ENCODE measurements at regions not wholly inside any gene's neighbourhood (a gene's known extent, or its start where the extent isn't known, plus 50 kb on each side); places are given as distances from the start of the nearest gene placed in this dataset.
"Not testable (repeated sequence)": the region's sequence is repeated elsewhere in the genome, so short reads cannot be mapped to it uniquely, and the experiment has no call there.

DNA sequence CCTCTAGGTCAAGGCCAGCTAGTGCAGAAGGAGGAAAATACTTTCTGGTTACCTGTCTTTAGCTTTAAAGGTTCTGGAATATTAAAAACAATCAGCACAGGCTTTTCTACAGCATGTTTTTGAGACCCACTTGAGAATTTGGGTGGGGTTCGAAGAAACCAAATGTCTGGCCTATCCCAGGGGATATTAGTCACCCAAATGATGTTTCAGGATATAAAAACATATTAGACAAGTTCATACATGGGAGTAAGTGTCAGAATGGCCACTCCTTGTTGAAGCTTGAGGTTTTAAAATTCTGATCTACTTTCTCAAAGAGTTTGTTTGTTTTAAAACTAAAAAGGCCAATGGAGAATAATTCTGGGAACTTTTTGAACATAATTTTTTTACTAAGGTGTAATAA, 158.6 kb upstream of the DLX2 start:
- TF ChIP-seq, protein P1, sequence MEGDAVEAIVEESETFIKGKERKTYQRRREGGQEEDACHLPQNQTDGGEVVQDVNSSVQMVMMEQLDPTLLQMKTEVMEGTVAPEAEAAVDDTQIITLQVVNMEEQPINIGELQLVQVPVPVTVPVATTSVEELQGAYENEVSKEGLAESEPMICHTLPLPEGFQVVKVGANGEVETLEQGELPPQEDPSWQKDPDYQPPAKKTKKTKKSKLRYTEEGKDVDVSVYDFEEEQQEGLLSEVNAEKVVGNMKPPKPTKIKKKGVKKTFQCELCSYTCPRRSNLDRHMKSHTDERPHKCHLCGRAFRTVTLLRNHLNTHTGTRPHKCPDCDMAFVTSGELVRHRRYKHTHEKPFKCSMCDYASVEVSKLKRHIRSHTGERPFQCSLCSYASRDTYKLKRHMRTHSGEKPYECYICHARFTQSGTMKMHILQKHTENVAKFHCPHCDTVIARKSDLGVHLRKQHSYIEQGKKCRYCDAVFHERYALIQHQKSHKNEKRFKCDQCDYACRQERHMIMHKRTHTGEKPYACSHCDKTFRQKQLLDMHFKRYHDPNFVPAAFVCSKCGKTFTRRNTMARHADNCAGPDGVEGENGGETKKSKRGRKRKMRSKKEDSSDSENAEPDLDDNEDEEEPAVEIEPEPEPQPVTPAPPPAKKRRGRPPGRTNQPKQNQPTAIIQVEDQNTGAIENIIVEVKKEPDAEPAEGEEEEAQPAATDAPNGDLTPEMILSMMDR (IDR thresholded peaks at IDR 0.05; ENCODE audit: insufficient read depth, low read depth, low read length), result no peak
- H3K4me3 ChIP-seq (ENCODE audit: low read depth, low read length), result no peak overlapping the region
- no peak for DNase-seq (ENCODE audit: low read depth)

DNA sequence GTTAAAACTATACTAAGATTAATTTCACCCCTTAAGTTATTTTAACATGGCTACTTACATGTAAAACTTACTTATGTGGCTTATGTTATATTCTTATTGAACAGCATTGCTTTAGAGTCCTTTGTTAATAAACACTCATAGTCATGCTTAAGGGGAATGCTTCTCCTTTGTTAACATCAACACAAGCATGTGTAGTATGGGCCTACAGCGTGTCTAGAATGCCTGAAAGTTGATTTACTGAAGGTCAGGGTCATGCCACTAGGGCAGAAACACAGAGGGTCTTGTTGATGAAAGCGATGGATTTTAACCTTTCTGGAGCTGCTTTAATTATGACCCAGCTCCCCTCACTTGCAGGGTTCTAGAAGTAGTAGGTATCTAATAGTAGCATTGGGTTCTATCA, 159.8 kb upstream of the DLX2 start:
- no peak overlapping the region for H3K4me3 ChIP-seq (ENCODE audit: low read depth, low read length)
- no peak for DNase-seq (ENCODE audit: low read depth)
- TF ChIP-seq, protein P1 (IDR thresholded peaks at IDR 0.05; ENCODE audit: insufficient read depth, low read depth, low read length), result no peak

DNA sequence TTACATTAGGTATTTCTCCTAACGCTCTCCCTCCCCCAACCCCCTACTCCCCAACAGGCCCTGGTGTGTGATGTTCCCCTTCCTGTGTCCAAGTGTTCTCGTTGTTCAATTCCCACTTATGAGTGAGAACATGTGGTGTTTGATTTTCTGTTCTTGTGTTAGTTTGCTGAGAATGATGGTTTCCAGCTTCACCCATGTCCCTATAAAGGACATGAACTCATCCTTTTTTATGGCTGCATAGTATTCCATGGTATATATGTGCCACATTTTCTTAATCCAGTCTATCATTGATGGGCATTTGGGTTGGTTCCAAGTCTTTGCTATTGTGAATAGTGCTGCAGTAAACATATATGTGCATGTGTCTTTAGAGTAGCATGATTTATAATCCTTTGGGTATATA, 162.1 kb upstream of the DLX2 start:
- not testable (repeated sequence) for H3K4me3 ChIP-seq (ENCODE audit: low read depth, low read length); DNase-seq (ENCODE audit: low read depth)

DNA sequence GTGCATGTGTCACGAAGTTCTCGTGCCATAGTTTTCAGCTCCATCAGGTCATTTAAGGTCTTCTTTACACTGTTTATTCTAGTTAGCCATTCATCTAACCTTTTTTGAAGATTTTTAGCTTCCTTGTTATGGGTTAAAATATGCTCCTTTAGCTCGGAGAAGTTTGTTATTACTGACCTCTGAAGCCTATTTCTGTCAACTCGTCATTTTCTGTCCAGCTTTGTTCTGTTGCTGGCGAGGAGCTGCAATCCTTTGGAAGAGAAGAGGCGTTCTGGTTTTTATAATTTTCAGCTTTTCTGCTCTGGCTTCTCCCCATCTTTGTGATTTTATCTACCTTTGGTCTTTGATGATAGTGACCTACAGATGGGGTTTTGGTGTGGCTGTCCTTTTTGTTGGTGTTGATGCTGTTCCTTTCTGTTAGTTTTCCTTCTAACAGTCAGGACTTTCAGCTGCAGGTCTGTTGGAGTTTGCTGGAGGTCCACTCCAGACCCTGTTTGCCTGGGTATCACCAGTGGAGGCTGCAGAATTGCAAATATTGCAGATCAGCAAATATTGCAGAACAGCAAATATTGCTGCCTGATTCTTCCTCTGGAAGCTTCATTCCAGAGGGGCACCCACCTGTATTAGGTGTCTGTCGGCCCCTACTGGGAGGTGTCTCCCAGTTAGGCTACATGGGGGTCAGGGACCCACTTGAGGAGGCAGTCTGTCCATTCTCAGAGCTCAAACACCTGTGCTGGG, 157.7 kb upstream of the ITGA6 start:
- DNase-seq (ENCODE audit: low read depth); H3K4me3 ChIP-seq (ENCODE audit: low read depth, low read length): not testable (repeated sequence)

DNA sequence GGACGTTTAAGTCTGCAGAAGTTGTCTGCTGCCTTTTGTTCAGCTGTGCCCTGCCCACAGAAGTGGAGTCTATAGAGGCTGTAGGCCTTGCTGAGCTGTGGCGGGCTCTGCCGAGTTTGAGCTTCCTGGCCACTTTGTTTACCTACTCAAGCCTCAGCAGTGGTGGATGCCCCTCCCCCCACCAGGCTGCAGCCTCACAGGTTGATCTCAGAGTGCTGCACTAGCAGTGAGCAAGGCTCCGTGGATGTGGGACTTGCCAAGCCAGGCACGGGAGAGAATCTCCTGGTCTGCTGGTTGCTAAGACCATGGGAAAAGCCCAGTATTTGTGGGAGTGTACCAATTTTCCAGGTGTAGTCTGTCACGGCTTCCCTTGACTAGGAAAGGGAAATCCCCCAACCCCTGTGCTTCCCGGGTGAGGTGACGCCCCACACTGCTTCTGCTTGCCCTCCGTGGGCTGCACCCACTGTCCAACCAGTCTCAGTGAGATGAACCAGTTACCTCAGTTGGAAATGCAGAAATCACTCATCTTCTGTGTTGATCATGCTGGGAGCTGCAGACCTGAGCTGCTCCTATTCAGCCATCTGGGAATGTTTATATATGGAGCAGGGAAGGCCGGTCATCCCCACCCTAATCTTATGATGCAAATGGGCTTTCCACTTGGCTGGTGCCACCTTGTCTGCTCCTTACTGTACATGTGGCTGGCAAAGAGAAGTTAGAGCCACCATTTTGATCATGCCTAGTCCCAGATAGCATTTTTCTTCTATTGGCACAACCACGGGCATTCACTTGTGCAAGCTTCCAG, 156.9 kb upstream of the ITGA6 start:
- no peak for DNase-seq (ENCODE audit: low read depth)
- H3K4me3 ChIP-seq (ENCODE audit: low read depth, low read length), result no peak overlapping the region
- TF ChIP-seq, protein P1 (IDR thresholded peaks at IDR 0.05; ENCODE audit: insufficient read depth, low read depth, low read length), result no peak

DNA sequence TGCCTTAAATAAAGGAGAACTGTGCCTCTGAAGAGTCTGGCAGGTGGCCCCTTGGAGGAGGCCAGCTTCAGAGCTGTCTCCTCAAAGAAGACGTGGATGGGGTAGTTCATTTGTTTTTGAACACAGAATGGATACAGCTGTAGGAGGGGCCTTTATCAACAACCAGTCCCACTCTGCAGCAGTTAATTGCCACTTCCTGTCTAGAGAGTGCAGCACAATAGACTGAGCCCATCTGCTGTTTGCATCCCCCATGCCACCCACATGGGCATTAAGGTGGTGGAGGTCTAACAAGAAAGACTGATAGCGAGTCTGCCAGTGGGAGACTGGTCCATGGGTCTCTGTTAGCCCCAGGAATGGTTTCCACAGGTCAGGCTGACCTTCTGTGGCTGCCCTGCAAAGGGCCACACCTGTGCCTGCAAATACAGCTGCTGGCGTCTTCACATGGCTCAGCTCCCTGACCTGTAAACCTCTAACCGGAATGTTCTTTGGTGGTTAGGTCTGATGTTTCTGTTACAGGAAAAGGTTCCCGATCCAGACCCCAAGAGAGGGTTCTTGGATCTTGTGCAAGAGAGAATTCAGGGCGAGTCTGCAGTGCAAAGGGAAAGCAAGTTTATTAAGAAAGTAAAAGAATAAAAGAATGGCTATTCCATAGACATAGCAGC, 153.3 kb upstream of the ITGA6 start:
- H3K4me3 ChIP-seq (ENCODE audit: low read depth, low read length), result no peak overlapping the region
- DNase-seq (ENCODE audit: low read depth), result no peak
- TF ChIP-seq, protein P1 (IDR thresholded peaks at IDR 0.05; ENCODE audit: insufficient read depth, low read depth, low read length), result no peak

DNA sequence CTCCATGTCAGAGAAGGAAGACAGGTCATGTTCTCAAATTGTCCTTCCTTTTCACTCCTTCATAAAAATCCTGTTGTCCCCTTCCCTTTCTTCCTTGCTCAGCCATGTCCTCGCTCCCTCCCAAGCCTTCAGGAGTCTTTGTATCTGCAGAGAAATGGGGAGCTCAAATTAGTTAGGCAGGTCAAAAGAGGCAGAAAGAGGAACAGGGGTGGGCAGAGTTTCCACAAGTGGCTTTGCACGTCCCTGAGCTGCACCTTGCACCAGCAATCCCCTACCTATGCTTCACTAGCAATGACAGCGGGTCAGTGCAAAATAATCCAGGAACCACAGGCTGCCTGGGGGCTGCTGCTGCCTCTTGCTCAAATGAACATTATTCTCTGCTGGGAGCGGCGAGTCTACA, 152.1 kb upstream of the ITGA6 start:
- no peak for DNase-seq (ENCODE audit: low read depth)
- TF ChIP-seq, protein P1 (IDR thresholded peaks at IDR 0.05; ENCODE audit: insufficient read depth, low read depth, low read length), result no peak
- H3K4me3 ChIP-seq (ENCODE audit: low read depth, low read length), result no peak overlapping the region

Measured in fibroblast of villous mesenchyme (primary cell).